ENCODE measurements at regions not wholly inside any gene's neighbourhood (a gene's known extent, or its start where the extent isn't known, plus 50 kb on each side); places are given as distances from the start of the nearest gene placed in this dataset.

DNA sequence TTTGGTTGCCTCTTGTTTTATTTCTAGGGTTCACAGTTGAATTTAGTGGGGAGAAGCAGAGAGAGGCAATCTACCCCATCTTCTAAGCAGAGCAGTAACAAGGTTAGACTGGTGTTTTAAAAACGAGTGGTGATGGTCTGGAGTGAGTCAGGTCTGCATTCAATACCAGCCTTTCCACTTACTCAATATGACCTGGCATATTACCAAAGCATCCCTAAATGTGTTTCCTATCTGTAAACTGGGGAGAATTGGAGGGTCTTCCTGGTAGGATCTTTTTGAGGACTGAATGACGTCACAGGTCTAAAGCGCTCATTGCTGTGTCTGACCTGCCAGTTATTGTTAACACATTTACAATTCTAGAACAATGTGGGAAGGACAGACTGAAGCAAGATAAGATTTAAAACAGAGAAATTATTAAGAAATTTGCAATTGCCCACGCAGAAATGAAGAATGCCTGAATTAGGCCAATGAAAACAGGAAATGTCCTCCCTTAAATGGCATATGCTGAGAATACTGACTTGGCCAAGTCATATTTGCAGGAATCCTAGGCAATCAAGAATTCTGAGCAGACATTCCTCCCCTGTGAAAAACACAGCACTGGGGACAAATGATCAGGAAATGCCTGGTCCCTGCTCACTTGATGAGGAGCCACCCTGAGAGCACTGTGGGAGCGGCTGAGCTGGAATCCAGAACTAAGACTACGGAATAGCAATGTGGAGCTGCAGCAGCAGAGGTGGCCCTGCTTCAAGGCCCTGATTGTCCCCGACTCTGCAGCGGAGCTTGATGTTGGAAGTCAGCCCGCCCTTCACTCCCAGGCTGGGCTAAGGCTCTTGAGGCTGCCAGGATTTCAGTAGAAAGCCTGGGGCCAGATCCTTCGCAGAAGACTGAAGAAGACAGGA is 184.5 kb upstream of the CXCL12 start:
- no peak overlapping the region for H3K4me3 ChIP-seq (replicated peaks; ENCODE audit: low read depth, low read length)
- TF ChIP-seq, protein P1, sequence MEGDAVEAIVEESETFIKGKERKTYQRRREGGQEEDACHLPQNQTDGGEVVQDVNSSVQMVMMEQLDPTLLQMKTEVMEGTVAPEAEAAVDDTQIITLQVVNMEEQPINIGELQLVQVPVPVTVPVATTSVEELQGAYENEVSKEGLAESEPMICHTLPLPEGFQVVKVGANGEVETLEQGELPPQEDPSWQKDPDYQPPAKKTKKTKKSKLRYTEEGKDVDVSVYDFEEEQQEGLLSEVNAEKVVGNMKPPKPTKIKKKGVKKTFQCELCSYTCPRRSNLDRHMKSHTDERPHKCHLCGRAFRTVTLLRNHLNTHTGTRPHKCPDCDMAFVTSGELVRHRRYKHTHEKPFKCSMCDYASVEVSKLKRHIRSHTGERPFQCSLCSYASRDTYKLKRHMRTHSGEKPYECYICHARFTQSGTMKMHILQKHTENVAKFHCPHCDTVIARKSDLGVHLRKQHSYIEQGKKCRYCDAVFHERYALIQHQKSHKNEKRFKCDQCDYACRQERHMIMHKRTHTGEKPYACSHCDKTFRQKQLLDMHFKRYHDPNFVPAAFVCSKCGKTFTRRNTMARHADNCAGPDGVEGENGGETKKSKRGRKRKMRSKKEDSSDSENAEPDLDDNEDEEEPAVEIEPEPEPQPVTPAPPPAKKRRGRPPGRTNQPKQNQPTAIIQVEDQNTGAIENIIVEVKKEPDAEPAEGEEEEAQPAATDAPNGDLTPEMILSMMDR (IDR thresholded peaks at IDR 0.05; ENCODE audit: low read length, missing control alignments) = no peak
- DNase-seq (ENCODE audit: low read depth) = peak; percentile 98

DNA sequence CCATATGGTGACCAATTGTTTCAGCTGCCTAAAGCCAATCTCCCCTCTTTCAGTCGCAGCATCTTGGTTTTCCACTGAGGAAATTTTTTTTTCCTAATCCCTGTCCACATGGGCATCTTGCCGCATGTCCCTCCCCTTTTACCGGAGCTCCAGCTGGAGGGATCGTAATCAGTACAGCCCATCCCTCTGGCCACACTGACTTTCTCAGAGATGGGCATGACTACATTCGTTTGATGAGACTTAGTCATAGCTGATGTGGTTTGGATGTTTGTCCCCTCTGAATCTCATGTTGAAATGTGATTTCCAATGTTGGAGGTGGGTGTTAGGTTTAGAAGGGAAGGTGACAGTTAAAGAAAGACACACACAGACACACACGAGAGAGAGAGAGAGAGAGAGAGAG is 186.8 kb upstream of the CXCL12 start:
- H3K4me3 ChIP-seq (replicated peaks; ENCODE audit: low read depth, low read length) = no peak overlapping the region
- peak; percentile 14 for DNase-seq (ENCODE audit: low read depth)
- TF ChIP-seq, protein P1 (IDR thresholded peaks at IDR 0.05; ENCODE audit: low read length, missing control alignments) = no peak

DNA sequence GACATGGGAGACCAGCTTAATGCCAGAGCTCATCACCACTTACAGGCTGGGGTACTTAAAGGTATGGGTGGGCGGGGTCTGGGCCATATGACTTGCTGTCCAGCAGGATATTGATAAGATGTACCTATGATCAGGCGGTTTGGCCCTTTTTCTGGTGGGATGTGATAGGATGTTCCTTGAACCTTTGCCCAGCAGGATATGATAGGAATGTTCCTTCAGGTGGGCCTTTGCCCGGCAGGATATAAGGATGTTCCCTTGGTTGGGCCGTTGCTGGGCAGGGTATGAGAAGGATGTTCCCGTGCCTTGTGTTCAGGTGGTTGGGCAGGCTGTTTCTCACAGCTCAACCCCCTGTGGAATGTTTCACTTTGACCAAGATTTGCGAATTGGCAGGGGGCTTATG is 187.2 kb upstream of the CXCL12 start:
- no peak overlapping the region for H3K4me3 ChIP-seq (replicated peaks; ENCODE audit: low read depth, low read length)
- DNase-seq (ENCODE audit: low read depth) = no peak
- TF ChIP-seq, protein P1 (IDR thresholded peaks at IDR 0.05; ENCODE audit: low read length, missing control alignments) = no peak

DNA sequence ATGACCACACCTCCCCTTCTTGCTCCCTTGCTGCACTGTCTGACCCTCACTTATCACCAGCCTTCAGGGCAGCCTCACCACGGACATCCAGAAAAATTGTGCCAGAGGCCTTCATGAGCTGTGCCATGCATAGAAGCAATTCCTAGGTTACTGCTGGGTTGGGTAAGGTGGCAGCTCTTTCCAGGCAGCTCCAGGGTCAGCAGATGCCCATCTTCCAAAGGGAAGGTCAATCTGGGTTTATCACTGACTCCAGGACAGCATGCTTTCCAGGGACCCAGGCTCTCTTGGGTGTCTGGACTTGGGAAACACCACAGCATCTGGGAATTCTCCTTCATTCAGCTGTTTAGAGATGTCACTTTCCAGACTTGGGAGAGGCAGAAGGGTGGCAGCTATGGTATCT is 188.9 kb upstream of the CXCL12 start:
- TF ChIP-seq, protein P1 (IDR thresholded peaks at IDR 0.05; ENCODE audit: low read length, missing control alignments) = no peak
- no peak overlapping the region for H3K4me3 ChIP-seq (replicated peaks; ENCODE audit: low read depth, low read length)
- DNase-seq (ENCODE audit: low read depth) = no peak

DNA sequence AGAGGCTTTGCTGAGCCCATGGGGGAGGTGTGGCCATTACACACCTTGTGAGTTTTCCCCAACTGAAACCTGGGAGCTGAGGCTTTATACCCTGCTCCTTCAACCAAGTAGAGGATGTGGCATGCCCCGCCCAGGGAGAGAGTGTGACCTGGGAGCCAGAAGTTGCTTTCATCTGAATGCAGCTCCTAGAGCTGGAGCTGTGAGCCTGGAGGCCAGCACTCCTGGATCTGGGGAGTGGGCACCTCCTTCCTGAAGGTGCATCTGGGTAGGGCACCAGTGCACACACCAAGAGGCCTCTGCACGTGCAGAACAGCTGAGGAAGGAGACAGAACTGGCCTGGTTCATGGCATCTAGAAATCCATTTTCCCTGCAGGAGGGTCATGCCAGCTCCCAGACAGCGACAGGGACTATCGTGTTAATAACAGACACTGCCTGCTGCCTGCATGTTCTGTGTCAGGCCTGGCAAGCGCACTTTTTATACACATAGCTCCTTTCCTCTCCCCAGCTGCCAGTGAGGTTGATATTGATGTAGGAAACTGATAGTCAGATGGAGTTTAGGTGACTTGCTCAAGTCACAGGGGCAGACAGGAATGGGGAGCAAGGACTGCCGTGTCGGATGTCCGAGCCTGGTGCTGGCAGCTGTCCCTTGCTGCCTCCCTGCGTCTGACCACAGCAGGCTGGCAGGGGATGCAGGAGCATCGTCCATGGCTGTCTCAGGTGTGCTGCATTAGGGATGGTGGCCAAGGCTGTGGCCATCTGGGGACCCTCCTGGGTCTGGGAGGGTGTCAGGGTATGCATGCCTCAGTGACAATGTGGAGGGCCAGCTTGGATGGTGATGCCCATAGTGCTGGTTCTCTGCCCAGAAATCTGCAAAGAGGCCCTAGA is 189.9 kb upstream of the CXCL12 start:
- H3K4me3 ChIP-seq (replicated peaks; ENCODE audit: low read depth, low read length) = no peak overlapping the region
- TF ChIP-seq, protein P1 (IDR thresholded peaks at IDR 0.05; ENCODE audit: low read length, missing control alignments) = no peak
- DNase-seq (ENCODE audit: low read depth) = no peak

DNA sequence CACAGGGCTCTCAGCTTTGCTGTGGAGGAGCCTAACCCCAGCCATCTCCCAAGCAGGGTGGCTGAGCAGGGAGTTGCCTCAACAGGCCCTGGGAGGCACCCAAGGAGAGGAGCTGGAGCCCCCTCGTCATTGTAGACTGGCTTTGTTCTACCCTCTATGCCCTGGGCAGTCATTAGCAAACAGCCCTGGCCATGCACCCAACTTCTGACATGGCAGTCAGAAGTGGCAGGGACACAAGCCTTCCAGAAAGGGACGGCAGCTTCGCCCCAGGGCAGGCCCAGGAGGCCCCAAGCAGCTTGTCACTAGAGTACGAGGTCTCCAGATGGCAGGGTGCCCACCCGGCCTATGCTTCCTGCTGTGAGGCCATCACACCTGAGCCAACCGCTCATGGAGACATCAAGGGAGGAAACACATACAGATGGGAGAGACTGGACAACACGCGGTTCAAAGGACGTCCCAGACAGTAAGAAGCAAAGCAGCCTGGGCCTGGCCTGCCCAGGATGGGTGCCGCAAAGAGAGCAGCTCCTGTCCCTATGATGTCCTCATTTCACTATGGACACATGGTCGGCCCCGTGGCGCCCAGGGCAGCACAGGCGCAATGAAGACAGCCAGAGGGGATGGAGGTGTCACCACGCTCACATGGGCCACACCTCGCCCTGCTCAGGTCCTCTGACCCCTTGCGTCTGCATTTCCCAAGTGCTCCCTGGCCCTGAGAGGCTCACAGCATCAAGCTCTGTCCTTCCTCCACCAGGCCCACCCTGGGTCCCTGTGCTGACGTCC is 190.9 kb upstream of the CXCL12 start:
- TF ChIP-seq, protein P1 (IDR thresholded peaks at IDR 0.05; ENCODE audit: low read length, missing control alignments) = no peak
- no peak overlapping the region for H3K4me3 ChIP-seq (replicated peaks; ENCODE audit: low read depth, low read length)
- no peak for DNase-seq (ENCODE audit: low read depth)

All from fibroblast of pulmonary artery (primary cell).